A673 (cell line): ENCODE measurements at regions not wholly inside any gene's neighbourhood (a gene's known extent, or its start where the extent isn't known, plus 50 kb on each side); places are given as distances from the start of the nearest gene placed in this dataset.

Experiments used
- BruUV-seq: library from RNA; stranded (reverse); fragments of 400-500 nt; replicated peaks from 2 replicates; lab custom pipeline; 2021; lab: Mats Ljungman, UMichigan
- CTCF ChIA-PET: fragments of 300-600 bp; sonication (Branson Sonifier 250); formaldehyde crosslinking; loops from one replicate; lab custom pipeline; 2022; ENCODE audit warnings: antibody characterized with exemption; lab: Charles Lee
- POLR2A ChIA-PET: fragments of 300-600 bp; sonication (Branson Sonifier 250); formaldehyde crosslinking; loops from one replicate; lab custom pipeline; 2022; ENCODE audit warnings: antibody characterized with exemption; ENCODE audit not compliant: low non-redundant PET; lab: Charles Lee
- DNase-seq: peaks from one replicate; pipeline ENCODE4 v3.0.0-alpha.2; 2015; ENCODE audit warnings: low spot score
- H3K27ac ChIP-seq: fragments of 200-600 bp; sonication (generic); 2 replicates; pipeline ENCODE4 v1.5.1; 2016; ENCODE audit warnings: mixed run types, low read depth, mild to moderate bottlenecking, mixed read lengths, antibody characterized with exemption, low read length; ENCODE audit not compliant: poor library complexity, severe bottlenecking
- H3K27me3 ChIP-seq: fragments of 200-600 bp; sonication (generic); replicated peaks from 2 replicates; pipeline ENCODE4 v1.6.1; 2017; ENCODE audit warnings: mixed run types, low read depth, mild to moderate bottlenecking, mixed read lengths, antibody characterized with exemption, low read length; ENCODE audit not compliant: insufficient read depth, poor library complexity
- H3K36me3 ChIP-seq: fragments of 200-600 bp; sonication (generic); 2 replicates; pipeline ENCODE4 v1.6.1; 2016; ENCODE audit warnings: mixed run types, mild to moderate bottlenecking, mixed read lengths, antibody characterized with exemption, low read length; ENCODE audit not compliant: insufficient read depth, poor library complexity, severe bottlenecking
- H3K4me1 ChIP-seq: fragments of 200-600 bp; sonication (generic); 2 replicates; pipeline ENCODE4 v1.6.1; 2017; ENCODE audit warnings: mixed run types, mild to moderate bottlenecking, mixed read lengths, antibody characterized with exemption, low read length; ENCODE audit not compliant: insufficient read depth, poor library complexity, severe bottlenecking
- H3K4me3 ChIP-seq: fragments of 200-600 bp; sonication (generic); 2 replicates; pipeline ENCODE4 v1.5.1; 2016; ENCODE audit warnings: low read depth, mixed run types, mild to moderate bottlenecking, mixed read lengths, low read length; ENCODE audit not compliant: poor library complexity, severe bottlenecking
- H3K9me3 ChIP-seq: fragments of 200-600 bp; sonication (generic); 2 replicates; pipeline ENCODE4 v1.6.1; 2016; ENCODE audit warnings: mixed run types, low read depth, mild to moderate bottlenecking, mixed read lengths, antibody characterized with exemption, low read length; ENCODE audit not compliant: poor library complexity, severe bottlenecking
- EZH2 ChIP-seq: fragments of 200-600 bp; sonication (generic); IDR thresholded peaks from 2 replicates; pipeline ENCODE4 v1.6.1; 2017; ENCODE audit warnings: borderline replicate concordance, low read depth, mild to moderate bottlenecking, mixed read lengths, antibody characterized with exemption, low read length; ENCODE audit not compliant: poor library complexity, severe bottlenecking
- intact Hi-C: fragments of 100-400 bp; cut with micrococcal nuclease; formaldehyde crosslinking; loops from one replicate; pipeline ENCODE4 v1.10.0; 2022; ENCODE audit not compliant: unreplicated experiment
- TF ChIP-seq, protein P1 (sequence below): fragments of 300-800, 200-600 bp; sonication (generic); conservative IDR thresholded peaks from 2 replicates; pipeline ENCODE4 v1.5.1; 2017; ENCODE audit warnings: low read depth, mild to moderate bottlenecking, antibody characterized with exemption, low read length, moderate library complexity, mixed read lengths

DNA sequence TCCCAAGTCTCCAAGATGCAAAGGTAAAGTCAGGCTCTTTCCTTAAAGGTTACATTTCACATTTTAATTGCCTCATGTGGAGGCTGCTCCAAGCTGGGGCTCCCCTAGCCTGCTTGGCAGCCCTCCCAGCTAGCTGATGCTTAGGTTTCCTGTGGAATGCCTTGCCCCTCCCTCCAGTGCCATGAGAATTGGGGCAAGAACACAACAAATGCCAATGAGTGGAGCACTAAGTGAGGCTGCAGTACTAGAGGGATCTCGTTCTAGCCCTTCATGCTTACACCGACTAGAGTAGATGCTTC lies 597.7 kb downstream of the MID1IP1 start:
- no peak overlapping the region for H3K4me3 ChIP-seq
- no peak for DNase-seq
- H3K27me3 ChIP-seq, result no peaks in the 10 kb centered on the region
- intact Hi-C loops, result no loop called here
- TF ChIP-seq, protein P1, sequence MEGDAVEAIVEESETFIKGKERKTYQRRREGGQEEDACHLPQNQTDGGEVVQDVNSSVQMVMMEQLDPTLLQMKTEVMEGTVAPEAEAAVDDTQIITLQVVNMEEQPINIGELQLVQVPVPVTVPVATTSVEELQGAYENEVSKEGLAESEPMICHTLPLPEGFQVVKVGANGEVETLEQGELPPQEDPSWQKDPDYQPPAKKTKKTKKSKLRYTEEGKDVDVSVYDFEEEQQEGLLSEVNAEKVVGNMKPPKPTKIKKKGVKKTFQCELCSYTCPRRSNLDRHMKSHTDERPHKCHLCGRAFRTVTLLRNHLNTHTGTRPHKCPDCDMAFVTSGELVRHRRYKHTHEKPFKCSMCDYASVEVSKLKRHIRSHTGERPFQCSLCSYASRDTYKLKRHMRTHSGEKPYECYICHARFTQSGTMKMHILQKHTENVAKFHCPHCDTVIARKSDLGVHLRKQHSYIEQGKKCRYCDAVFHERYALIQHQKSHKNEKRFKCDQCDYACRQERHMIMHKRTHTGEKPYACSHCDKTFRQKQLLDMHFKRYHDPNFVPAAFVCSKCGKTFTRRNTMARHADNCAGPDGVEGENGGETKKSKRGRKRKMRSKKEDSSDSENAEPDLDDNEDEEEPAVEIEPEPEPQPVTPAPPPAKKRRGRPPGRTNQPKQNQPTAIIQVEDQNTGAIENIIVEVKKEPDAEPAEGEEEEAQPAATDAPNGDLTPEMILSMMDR, result no peak
- TF ChIP-seq EZH2, result no peak
- H3K4me1 ChIP-seq, result no peaks in the 10 kb centered on the region
- ChIA-PET CTCF (no interaction called here), POLR2A (no interaction called here)
- no peaks in the 10 kb centered on the region for H3K36me3 ChIP-seq
- H3K27ac ChIP-seq, result no peak overlapping the region
- no TSS peak for BruUV-seq
- no peaks in the 10 kb centered on the region for H3K9me3 ChIP-seq

DNA sequence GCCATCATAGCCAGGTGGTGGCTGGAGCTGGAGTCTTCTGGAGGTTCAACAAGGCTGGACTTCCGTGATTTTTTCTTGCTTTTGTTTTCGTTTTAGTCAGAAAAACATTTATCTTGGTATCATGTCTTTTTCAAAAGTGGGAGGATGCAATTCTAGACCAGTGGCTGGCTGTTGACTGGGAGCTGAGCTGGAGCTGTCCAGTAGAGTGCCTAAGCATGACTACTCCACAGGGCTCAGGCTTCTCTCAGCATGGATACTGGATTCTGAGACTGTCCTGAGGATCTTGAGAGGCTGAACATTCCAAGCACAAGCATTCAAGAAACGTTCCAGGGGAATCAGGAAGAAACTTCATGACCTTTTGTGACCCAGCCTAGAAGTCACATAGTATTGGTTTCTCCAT lies 598.1 kb downstream of the MID1IP1 start:
- POLR2A ChIA-PET, result no interaction called here
- Histone ChIP-seq H3K36me3 (no peaks in the 10 kb centered on the region), H3K9me3 (no peaks in the 10 kb centered on the region), H3K4me3 (no peak overlapping the region), H3K27ac (no peak overlapping the region), H3K4me1 (no peaks in the 10 kb centered on the region), H3K27me3 (no peaks in the 10 kb centered on the region)
- no TSS peak for BruUV-seq
- CTCF ChIA-PET, result no interaction called here
- no peak for DNase-seq
- intact Hi-C loops, result no loop called here
- TF ChIP-seq, protein P1, result no peak
- TF ChIP-seq EZH2, result no peak

DNA sequence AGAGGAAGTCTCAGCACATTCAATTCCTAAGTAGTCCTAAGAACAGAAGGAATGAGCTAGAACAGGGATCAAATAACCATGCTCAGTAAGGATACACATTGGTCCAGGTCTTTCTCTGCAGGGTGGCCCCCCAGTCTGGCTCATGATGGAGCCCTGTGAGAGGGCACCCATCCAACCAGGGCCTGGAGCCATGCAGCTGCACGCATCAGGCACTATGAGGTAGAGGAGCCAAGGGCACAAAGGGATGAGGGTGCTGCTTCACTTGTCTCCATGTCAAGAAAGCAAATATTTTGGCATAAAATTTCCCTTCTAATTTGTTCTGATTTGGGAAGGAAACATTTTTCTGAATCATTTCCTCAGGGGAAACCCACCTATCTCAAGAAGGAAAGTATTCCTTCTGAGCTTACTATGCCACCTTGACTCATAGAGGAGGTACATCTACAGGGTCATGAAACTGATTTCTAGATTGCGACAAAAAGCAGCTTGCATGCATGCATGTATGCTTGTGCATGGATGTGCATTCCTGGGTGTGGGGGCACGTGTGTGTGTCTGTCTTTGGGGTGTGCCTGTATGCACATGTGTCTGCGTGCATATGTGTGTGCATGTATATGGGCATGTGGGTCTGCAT lies 600.3 kb downstream of the MID1IP1 start:
- TF ChIP-seq EZH2, result no peak
- TF ChIP-seq, protein P1, result no peak
- no peak for DNase-seq
- Histone ChIP-seq H3K4me1 (no peaks in the 10 kb centered on the region), H3K27ac (no peak overlapping the region), H3K9me3 (no peaks in the 10 kb centered on the region), H3K36me3 (no peaks in the 10 kb centered on the region), H3K4me3 (no peak overlapping the region), H3K27me3 (no peaks in the 10 kb centered on the region)
- ChIA-PET POLR2A (no interaction called here), CTCF (no interaction called here)
- no TSS peak for BruUV-seq
- intact Hi-C loops, result no loop called here
